Right lobe of liver (tissue), 4 donors: ENCODE measurements at regions not wholly inside any gene's neighbourhood (a gene's known extent, or its start where the extent isn't known, plus 50 kb on each side); places are given as distances from the start of the nearest gene placed in this dataset.
A peak's percentile ranks its signal among the peaks of the same experiment; 100 is the strongest.

Experiments
- POLR2A ChIP-seq: fragments of 450-650 bp; IDR thresholded peaks from one replicate; pipeline ENCODE4 v1.6.1; 2017; ENCODE audit warnings: antibody characterized with exemption, mild to moderate bottlenecking
- TF ChIP-seq, protein P1 (sequence below), 4 donors: fragments of 200-600 bp in 3 of 4; fragments of 450-650 bp in 1 of 4; IDR thresholded peaks; one replicate each; pipeline versions ENCODE4 v1.5.1 to v1.8.0; 2016 to 2022; ENCODE audit warnings: antibody characterized with exemption in 4 of 4, mild to moderate bottlenecking in 2 of 4
- donor health status: DM: no; HTN: no; CAD: no.
- donor health status: DM: no; HTN: no; CAD: no.
- donor health status: DM: no; HTN: yes; CAD: no.

DNA sequence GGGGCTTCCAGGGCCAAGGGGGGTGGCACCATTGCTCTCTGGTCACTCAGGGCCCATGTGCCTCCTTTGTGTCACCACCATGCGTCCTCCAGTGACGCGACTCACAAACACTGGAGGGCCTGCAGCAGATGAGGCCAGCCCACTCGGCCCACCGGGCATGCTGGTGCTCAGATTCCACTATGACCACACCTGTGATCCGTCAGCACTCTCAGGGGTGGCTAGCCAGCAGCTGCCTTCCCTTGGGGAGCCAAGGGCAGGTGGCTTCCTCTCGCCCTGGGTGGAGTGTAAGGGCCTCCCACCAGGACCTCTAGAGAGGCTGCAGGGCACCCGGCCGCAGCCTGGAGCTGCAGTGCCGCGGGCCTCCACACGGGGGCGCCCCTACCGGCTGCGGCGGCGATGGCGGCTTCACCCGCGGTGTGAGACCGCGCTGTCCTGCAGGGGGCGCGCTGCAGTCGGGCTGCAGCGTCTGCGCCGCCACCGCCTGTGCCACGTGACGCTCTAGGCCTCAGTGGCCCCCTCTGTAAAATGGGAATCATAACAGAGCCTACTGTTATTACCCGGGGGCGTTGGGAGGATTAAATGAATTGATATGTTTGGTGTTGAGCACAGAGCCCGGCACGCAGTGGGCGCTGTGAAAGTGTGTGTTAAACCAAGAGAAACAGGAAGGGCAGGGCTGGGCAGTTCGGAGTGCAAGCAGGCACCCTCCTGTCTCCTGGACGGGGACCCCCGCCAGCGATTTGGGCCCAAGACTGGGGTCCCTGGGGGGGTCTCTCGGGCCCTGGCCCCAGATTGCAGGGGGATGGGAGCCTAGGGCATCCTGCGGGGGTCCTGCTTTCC is 192.4 kb upstream of the GSE1 start:
- TF ChIP-seq, protein P1, sequence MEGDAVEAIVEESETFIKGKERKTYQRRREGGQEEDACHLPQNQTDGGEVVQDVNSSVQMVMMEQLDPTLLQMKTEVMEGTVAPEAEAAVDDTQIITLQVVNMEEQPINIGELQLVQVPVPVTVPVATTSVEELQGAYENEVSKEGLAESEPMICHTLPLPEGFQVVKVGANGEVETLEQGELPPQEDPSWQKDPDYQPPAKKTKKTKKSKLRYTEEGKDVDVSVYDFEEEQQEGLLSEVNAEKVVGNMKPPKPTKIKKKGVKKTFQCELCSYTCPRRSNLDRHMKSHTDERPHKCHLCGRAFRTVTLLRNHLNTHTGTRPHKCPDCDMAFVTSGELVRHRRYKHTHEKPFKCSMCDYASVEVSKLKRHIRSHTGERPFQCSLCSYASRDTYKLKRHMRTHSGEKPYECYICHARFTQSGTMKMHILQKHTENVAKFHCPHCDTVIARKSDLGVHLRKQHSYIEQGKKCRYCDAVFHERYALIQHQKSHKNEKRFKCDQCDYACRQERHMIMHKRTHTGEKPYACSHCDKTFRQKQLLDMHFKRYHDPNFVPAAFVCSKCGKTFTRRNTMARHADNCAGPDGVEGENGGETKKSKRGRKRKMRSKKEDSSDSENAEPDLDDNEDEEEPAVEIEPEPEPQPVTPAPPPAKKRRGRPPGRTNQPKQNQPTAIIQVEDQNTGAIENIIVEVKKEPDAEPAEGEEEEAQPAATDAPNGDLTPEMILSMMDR (IDR thresholded peaks at IDR 0.05): peak in 3 of 4 donors; percentile 100
- no peak for TF ChIP-seq POLR2A
